Erythroblast (primary cell): ENCODE measurements at regions not wholly inside any gene's neighbourhood (a gene's known extent, or its start where the extent isn't known, plus 50 kb on each side); places are given as distances from the start of the nearest gene placed in this dataset.

ENCODE experiments used
- DNase-seq, 2 experiments: peaks; one replicate each; lab custom pipeline; 2025; lab: John Stamatoyannopoulos, UW
- GATA1 ChIP-seq: IDR thresholded peaks from 2 replicates; pipeline ENCODE4 v1.6.1; 2011; ENCODE audit warnings: low read depth, mild to moderate bottlenecking, control low read depth, low read length, moderate library complexity
- POLR2A ChIP-seq: IDR thresholded peaks from 2 replicates; pipeline ENCODE4 v1.6.1; 2011; ENCODE audit warnings: mild to moderate bottlenecking, low read length

GRCh38 chr10:130492266-130492934 is 356.2 kb downstream of the GLRX3 start:
- TF ChIP-seq GATA1 = no peak
- TF ChIP-seq POLR2A = no peak
- no peak for DNase-seq

- TF ChIP-seq POLR2A (no peak), GATA1 (no peak)
Observed at GRCh38 chr10:130493021-130493420, 356.8 kb downstream of the GLRX3 start.

GRCh38 chr10:130493446-130494145 is 357.4 kb downstream of the GLRX3 start:
- TF ChIP-seq POLR2A (no peak), GATA1 (no peak)
- no peak for DNase-seq

More at GRCh38 chr10:130493021-130493420, 356.8 kb downstream of the GLRX3 start:
- no peak for DNase-seq

GRCh38 chr10:130495116-130495862 is 359.1 kb downstream of the GLRX3 start:
- no peak for TF ChIP-seq POLR2A
- no peak for TF ChIP-seq GATA1
- no peak for DNase-seq

GRCh38 chr10:130495891-130496636 is 359.9 kb downstream of the GLRX3 start:
- DNase-seq = no peak
- TF ChIP-seq GATA1 (no peak), POLR2A (no peak)

GRCh38 chr10:130497056-130498010 is 361.1 kb downstream of the GLRX3 start:
- no peak for DNase-seq
- TF ChIP-seq GATA1 (no peak), POLR2A (no peak)

- no peak for DNase-seq
- TF ChIP-seq POLR2A = no peak
Observed at GRCh38 chr10:130498042-130498441, 361.9 kb downstream of the GLRX3 start.

- no peak for DNase-seq
- TF ChIP-seq GATA1 (no peak), POLR2A (no peak)
Observed at GRCh38 chr10:130498934-130499333, 362.7 kb downstream of the GLRX3 start.

GRCh38 chr10:130499541-130499940 is 363.4 kb downstream of the GLRX3 start:
- DNase-seq = no peak
- TF ChIP-seq GATA1 (no peak), POLR2A (no peak)

GRCh38 chr10:130500261-130501000 is 364.2 kb downstream of the GLRX3 start:
- TF ChIP-seq GATA1 (no peak), POLR2A (no peak)
- no peak for DNase-seq

GRCh38 chr10:130507461-130507860 is 371.3 kb downstream of the GLRX3 start:
- TF ChIP-seq GATA1 (no peak), POLR2A (no peak)
- no peak for DNase-seq
